H1 (cell line): ENCODE measurements at regions not wholly inside any gene's neighbourhood (a gene's known extent, or its start where the extent isn't known, plus 50 kb on each side); places are given as distances from the start of the nearest gene placed in this dataset.

ENCODE experiments used
- CTCF ChIA-PET: fragments of 300-600 bp; sonication (Branson Sonifier 250); formaldehyde crosslinking; loops from one replicate; lab custom pipeline; 2021; ENCODE audit not compliant: partially characterized antibody; lab: Charles Lee
- POLR2A ChIA-PET: fragments of 300-600 bp; sonication (Branson Sonifier 250); formaldehyde crosslinking; loops from one replicate; lab custom pipeline; 2021; ENCODE audit warnings: inconsistent platforms; ENCODE audit not compliant: partially characterized antibody; lab: Charles Lee
- DNase-seq, 2 experiments: peaks; one replicate each; pipeline versions ENCODE4 v3.0.0 to v3.0.0-alpha.2; 2010 to 2022; ENCODE audit warnings: low spot score in 2 of 2, low read depth in 1 of 2, mixed read lengths in 1 of 2
- FAIRE-seq: peaks from 2 replicates; lab custom pipeline; 2011; peaks lifted over from hg19 to GRCh38; lab: Jason Lieb, UNC
- H2AFZ ChIP-seq: 2 replicates; pipeline ENCODE4 v1.8.1; 2012; ENCODE audit warnings: low read length, inconsistent platforms
- H2AK5ac ChIP-seq: 2 replicates; pipeline ENCODE4 v1.6.1; 2013; ENCODE audit warnings: low read depth, low read length
- H2BK120ac ChIP-seq: replicated peaks from 2 replicates; pipeline ENCODE3; 2013; ENCODE audit warnings: low read depth, low read length, inconsistent platforms
- H2BK12ac ChIP-seq: 2 replicates; pipeline ENCODE4 v1.6.1; 2013; ENCODE audit warnings: low read depth, low read length
- H2BK15ac ChIP-seq: 2 replicates; pipeline ENCODE4 v1.6.1; 2013; ENCODE audit warnings: low read length
- H2BK20ac ChIP-seq: 2 replicates; pipeline ENCODE4 v1.6.1; 2013; ENCODE audit warnings: low read length
- H2BK5ac ChIP-seq: 2 replicates; pipeline ENCODE4 v1.6.1; 2013; ENCODE audit warnings: low read depth, low read length
- H3K14ac ChIP-seq: 2 replicates; pipeline ENCODE4 v1.6.1; 2013; ENCODE audit warnings: inconsistent platforms; ENCODE audit not compliant: insufficient read length
- H3K18ac ChIP-seq: 2 replicates; pipeline ENCODE4 v1.6.1; 2013; ENCODE audit warnings: low read length; ENCODE audit errors: extremely low read depth
- H3K23ac ChIP-seq: 2 replicates; pipeline ENCODE4 v1.6.1; 2013; ENCODE audit warnings: inconsistent platforms; ENCODE audit not compliant: insufficient read length
- H3K23me2 ChIP-seq: 2 replicates; pipeline ENCODE4 v1.6.1; 2013; ENCODE audit warnings: low read depth, low read length
- H3K27ac ChIP-seq: 2 replicates; pipeline ENCODE4 v1.6.1; 2011; ENCODE audit warnings: low read depth, low read length, inconsistent platforms
- H3K27me3 ChIP-seq, 4 experiments: replicated peaks in 1 of 4; 1 replicate in 1 of 4; 2 replicates in 3 of 4; pipeline versions ENCODE4 v1.6.1 to v1.8.1; 2011 to 2013; ENCODE audit warnings: low read length in 3 of 4, mild to moderate bottlenecking in 3 of 4, inconsistent platforms in 2 of 4, mixed read lengths in 2 of 4, moderate library complexity in 1 of 4; ENCODE audit not compliant: control insufficient read depth in 3 of 4, insufficient read depth in 3 of 4; ENCODE audit errors: extremely low read depth in 1 of 4
- H3K36me3 ChIP-seq, 4 experiments: 2 replicates each; pipeline versions ENCODE4 v1.6.1 to v1.8.1; 2011 to 2013; ENCODE audit warnings: mild to moderate bottlenecking in 4 of 4, low read length in 3 of 4, moderate library complexity in 2 of 4, control low read depth in 1 of 4, inconsistent platforms in 1 of 4; ENCODE audit not compliant: insufficient read depth in 4 of 4, control insufficient read depth in 2 of 4
- H3K4ac ChIP-seq: replicated peaks from 2 replicates; pipeline ENCODE3; 2013; ENCODE audit warnings: low read length, low read depth, mixed read lengths, inconsistent platforms; ENCODE audit not compliant: insufficient read length
- H3K4me1 ChIP-seq, 4 experiments: replicated peaks in 1 of 4; 1 replicate in 1 of 4; 2 replicates in 3 of 4; pipeline versions ENCODE4 v1.6.1 to v1.8.1; 2011 to 2013; ENCODE audit warnings: low read length in 3 of 4, inconsistent platforms in 2 of 4, mixed read lengths in 1 of 4; ENCODE audit not compliant: insufficient read depth in 4 of 4, control insufficient read depth in 3 of 4
- H3K4me2 ChIP-seq, 2 experiments: 2 replicates each; pipeline versions ENCODE4 v1.6.1 to v1.8.1; 2011 to 2013; ENCODE audit warnings: low read depth in 2 of 2, low read length in 2 of 2, control low read depth in 1 of 2, inconsistent platforms in 1 of 2, mild to moderate bottlenecking in 1 of 2; ENCODE audit not compliant: insufficient read depth in 1 of 2
- H3K4me3 ChIP-seq, 4 experiments: fragments of 200-600, 300-600 bp in 1 of 4; sonication (generic), shearing (Covaris generic), sonication (Bioruptor Twin) in 1 of 4; 2 replicates each; pipeline versions ENCODE4 v1.5.1 to v1.8.1; 2011 to 2016; ENCODE audit warnings: low read length in 4 of 4, low read depth in 3 of 4, control low read depth in 2 of 4, inconsistent platforms in 2 of 4, mild to moderate bottlenecking in 2 of 4, mixed read lengths in 1 of 4, moderate library complexity in 1 of 4; ENCODE audit not compliant: insufficient read depth in 2 of 4; ENCODE audit errors: extremely low read depth in 1 of 4
- H3K56ac ChIP-seq: replicated peaks from 2 replicates; pipeline ENCODE3; 2013; ENCODE audit warnings: low read depth, mild to moderate bottlenecking, mixed read lengths, low read length, inconsistent platforms; ENCODE audit not compliant: insufficient read length
- H3K79me1 ChIP-seq: 2 replicates; pipeline ENCODE4 v1.6.1; 2013; ENCODE audit warnings: low read depth, low read length, control low read depth
- H3K79me2 ChIP-seq, 2 experiments: 2 replicates each; pipeline versions ENCODE4 v1.6.1 to v1.8.1; 2012 to 2013; ENCODE audit warnings: low read length in 2 of 2, mild to moderate bottlenecking in 2 of 2, inconsistent platforms in 1 of 2; ENCODE audit not compliant: insufficient read depth in 2 of 2, control insufficient read depth in 1 of 2
- H3K9ac ChIP-seq, 4 experiments: replicated peaks in 1 of 4; 1 replicate in 1 of 4; 2 replicates in 3 of 4; pipeline versions ENCODE4 v1.6.1 to v1.8.1; 2011 to 2013; ENCODE audit warnings: low read depth in 3 of 4, low read length in 3 of 4, control low read depth in 2 of 4, mild to moderate bottlenecking in 2 of 4, moderate library complexity in 2 of 4, inconsistent platforms in 1 of 4; ENCODE audit errors: extremely low read depth in 1 of 4
- H3K9me3 ChIP-seq, 2 experiments: 2 replicates each; pipeline versions ENCODE4 v1.6.1 to v1.8.1; 2012 to 2013; ENCODE audit warnings: mild to moderate bottlenecking in 2 of 2, moderate library complexity in 2 of 2, control low read depth in 1 of 2, inconsistent platforms in 1 of 2, low read depth in 1 of 2, low read length in 1 of 2, mixed read lengths in 1 of 2; ENCODE audit not compliant: insufficient read depth in 2 of 2
- H4K20me1 ChIP-seq, 2 experiments: replicated peaks in 1 of 2; 2 replicates each; pipeline versions ENCODE3 to v1.8.1; 2011 to 2013; ENCODE audit warnings: inconsistent platforms in 2 of 2, low read length in 2 of 2, mild to moderate bottlenecking in 1 of 2; ENCODE audit not compliant: insufficient read depth in 2 of 2, control insufficient read depth in 1 of 2
- H4K5ac ChIP-seq: 2 replicates; pipeline ENCODE4 v1.6.1; 2013; ENCODE audit warnings: low read length, low read depth, mixed read lengths, inconsistent platforms; ENCODE audit not compliant: insufficient read length
- H4K8ac ChIP-seq: 2 replicates; pipeline ENCODE4 v1.8.0; 2013; ENCODE audit warnings: mild to moderate bottlenecking, moderate library complexity, low read length, inconsistent platforms; ENCODE audit not compliant: insufficient read depth; ENCODE audit errors: extremely low read depth
- H4K91ac ChIP-seq: replicated peaks from 2 replicates; pipeline ENCODE3; 2013; ENCODE audit warnings: low read length, mixed read lengths, inconsistent platforms; ENCODE audit not compliant: insufficient read length
- CBX8 ChIP-seq: fragments of 300-800, 300-1000 bp; sonication (generic); IDR thresholded peaks from 2 replicates; pipeline ENCODE4 v1.7.1; 2016; ENCODE audit warnings: low read depth, low read length, borderline replicate concordance
- JUND ChIP-seq: IDR thresholded peaks from 2 replicates; pipeline ENCODE4 v1.6.1; 2011; ENCODE audit warnings: mild to moderate bottlenecking, improper control_type of control experiment, low read length
- RFX5 ChIP-seq: IDR thresholded peaks from 2 replicates; pipeline ENCODE4 v1.6.1; 2011; ENCODE audit warnings: low read depth, low read length, improper control_type of control experiment, borderline replicate concordance
- SP1 ChIP-seq: IDR thresholded peaks from 2 replicates; pipeline ENCODE4 v1.6.1; 2011; ENCODE audit warnings: low read depth, low read length
- WGBS, 2 experiments: shearing (Covaris generic) in 1 of 2; methylation state at CpG; one replicate each; pipeline versions ENCODE4 v1.1.6 to v1.1.7; 2013 to 2015; ENCODE audit warnings: low lambda C conversion rate in 2 of 2, mixed read lengths in 2 of 2, inconsistent platforms in 1 of 2, low coverage in 1 of 2, missing lambda C conversion rate in 1 of 2; ENCODE audit not compliant: insufficient replicate concordance in 2 of 2, insufficient coverage in 1 of 2, insufficient read length in 1 of 2; ENCODE audit errors: extremely low coverage in 1 of 2, missing lambda C conversion rate in 1 of 2; 5-methylcytosine and 5-hydroxymethylcytosine counted together

- Histone ChIP-seq H2BK5ac (no peak overlapping the region), H4K5ac (no peak overlapping the region), H3K4me1 (peaks cover 3 to 16% (median 11%) of the 10 kb centered on the region in 4 experiments), H3K56ac (no peak overlapping the region), H3K18ac (no peak overlapping the region), H2BK20ac (no peak overlapping the region), H3K36me3 (no peaks in the 10 kb centered on the region), H2BK120ac (no peak overlapping the region), H3K14ac (no peak overlapping the region), H3K23ac (no peak overlapping the region), H3K79me1 (no peaks in the 10 kb centered on the region), H3K27me3 (no peaks in the 10 kb centered on the region), H3K9ac (no peak overlapping the region), H4K91ac (no peak overlapping the region), H3K79me2 (no peaks in the 10 kb centered on the region), H3K4ac (no peak overlapping the region), H2BK15ac (no peak overlapping the region), H3K27ac (no peak overlapping the region), H3K4me2 (no peak overlapping the region), H4K20me1 (no peaks in the 10 kb centered on the region), H2AFZ (no peak overlapping the region), H4K8ac (no peak overlapping the region), H2AK5ac (no peak overlapping the region), H3K9me3 (peaks cover 5 to 10% of the 10 kb centered on the region in 2 experiments; a peak in 3 of 4 replicates), H3K4me3 (no peak overlapping the region), H3K23me2 (no peaks in the 10 kb centered on the region), H2BK12ac (no peak overlapping the region)
- ChIA-PET POLR2A (no interaction called here), CTCF (interaction anchor here (0.8 kb wide), 2 partner anchors 15 to 77 kb away, joined by 3 to 4 read pairs; no protein-coding TSS in a partner anchor)
- 96% methylated on average over 5 of the region's 5 CpGs; no CpG with 5 or more reads in 1 of the 2 experiments for WGBS, 2 experiments
- TF ChIP-seq RFX5 = no peak
- TF ChIP-seq CBX8 = no peak
- TF ChIP-seq SP1 = no peak
- no peak for TF ChIP-seq JUND
- DNase-seq (no peak), FAIRE-seq (no peak)
Observed at GRCh38 chr6:1496092-1496491, 106.7 kb downstream of the FOXF2 start.
